HG03520 (cell line): ENCODE measurements at regions not wholly inside any gene's neighbourhood (a gene's known extent, or its start where the extent isn't known, plus 50 kb on each side); places are given as distances from the start of the nearest gene placed in this dataset.
A peak's percentile ranks its signal among the peaks of the same experiment; 100 is the strongest.
"Not testable (repeated sequence)": the region's sequence is repeated elsewhere in the genome, so short reads cannot be mapped to it uniquely, and the experiment has no call there.

Source experiments
- ATAC-seq: cut with Tn5 transposase; IDR thresholded peaks from one replicate; pipeline ENCODE4 v1.9.1; 2021; ENCODE audit warnings: mild to moderate bottlenecking, moderate library complexity; ENCODE audit not compliant: unreplicated experiment

- no peak for ATAC-seq
These were observed 175.8 kb upstream of the TCF4 start for GRCh38 chr18:55763805-55764204.

GRCh38 chr18:55763298-55763697 is 175.3 kb upstream of the TCF4 start:
- ATAC-seq = no peak

DNA sequence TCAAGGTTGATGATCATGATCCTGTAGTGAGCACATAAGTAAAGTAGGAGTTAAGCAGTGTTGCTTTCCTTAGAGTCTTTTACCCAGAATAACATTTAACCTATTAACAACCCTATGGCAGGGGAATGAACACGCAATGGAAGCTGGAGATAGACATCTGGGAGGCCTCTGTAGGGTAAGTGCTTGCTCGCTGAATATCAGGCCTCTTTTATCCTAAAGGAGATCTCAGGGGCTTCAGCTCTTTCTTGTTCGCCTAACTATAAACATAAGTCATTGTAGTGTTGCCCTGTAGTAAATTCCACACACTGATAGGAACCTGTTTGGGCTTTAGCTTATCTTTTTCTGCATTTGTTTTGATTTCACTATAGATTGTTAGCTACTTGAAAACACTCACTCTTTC is 174.4 kb upstream of the TCF4 start:
- no peak for ATAC-seq

- no peak for ATAC-seq
These were observed 165.8 kb upstream of the TCF4 start for GRCh38 chr18:55753643-55754263.

GRCh38 chr18:55751476-55751875 is 163.5 kb upstream of the TCF4 start:
- no peak for ATAC-seq

DNA sequence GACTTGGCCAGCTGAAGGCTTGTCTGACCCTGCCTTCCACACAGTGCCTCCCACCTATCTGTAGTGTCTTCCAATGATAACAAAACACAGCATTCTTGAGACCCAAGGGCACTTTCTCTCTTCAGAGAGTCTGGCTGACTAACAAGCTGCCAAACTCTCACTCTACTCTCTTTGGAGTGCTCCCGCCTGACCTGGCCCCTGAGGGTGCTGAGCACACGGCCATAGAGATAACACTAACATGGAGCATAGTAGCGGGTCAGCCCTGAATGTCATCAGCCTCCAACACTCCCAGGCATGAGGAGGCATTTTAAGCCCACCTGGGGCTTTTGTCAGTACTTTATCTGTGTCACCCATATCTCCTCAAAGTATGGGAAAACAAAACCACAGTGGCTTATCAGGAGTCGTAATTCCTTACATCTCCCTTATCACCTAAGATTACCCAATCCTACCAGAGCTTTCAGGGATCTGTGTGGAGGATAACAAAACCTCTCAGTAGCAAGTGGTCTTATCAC is 160.3 kb upstream of the TCF4 start:
- no peak for ATAC-seq

- no peak for ATAC-seq
These were observed 156.2 kb upstream of the TCF4 start for GRCh38 chr18:55744206-55744605.

DNA sequence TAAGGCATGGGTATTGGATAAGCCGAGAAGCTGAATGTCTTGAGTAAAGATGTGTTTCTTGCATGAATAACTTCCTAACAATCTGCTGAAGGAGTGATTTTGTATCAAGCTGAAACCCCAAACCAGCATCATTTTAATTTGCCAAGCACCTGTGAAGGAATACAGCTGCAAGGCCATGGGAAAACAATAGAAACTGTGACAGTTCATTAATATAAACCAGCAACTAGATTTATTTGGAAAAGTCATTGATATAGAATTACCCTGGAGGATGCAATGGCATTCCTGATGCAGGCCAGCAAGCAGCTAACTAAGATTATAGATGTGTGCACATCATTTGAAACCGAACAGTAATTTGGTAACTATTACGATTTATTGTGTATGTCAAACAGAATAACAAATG is 155.7 kb upstream of the TCF4 start:
- ATAC-seq = no peak

GRCh38 chr18:55743133-55743532 is 155.1 kb upstream of the TCF4 start:
- no peak for ATAC-seq

- no peak for ATAC-seq
These were observed 151.5 kb upstream of the TCF4 start for GRCh38 chr18:55739488-55739887.

DNA sequence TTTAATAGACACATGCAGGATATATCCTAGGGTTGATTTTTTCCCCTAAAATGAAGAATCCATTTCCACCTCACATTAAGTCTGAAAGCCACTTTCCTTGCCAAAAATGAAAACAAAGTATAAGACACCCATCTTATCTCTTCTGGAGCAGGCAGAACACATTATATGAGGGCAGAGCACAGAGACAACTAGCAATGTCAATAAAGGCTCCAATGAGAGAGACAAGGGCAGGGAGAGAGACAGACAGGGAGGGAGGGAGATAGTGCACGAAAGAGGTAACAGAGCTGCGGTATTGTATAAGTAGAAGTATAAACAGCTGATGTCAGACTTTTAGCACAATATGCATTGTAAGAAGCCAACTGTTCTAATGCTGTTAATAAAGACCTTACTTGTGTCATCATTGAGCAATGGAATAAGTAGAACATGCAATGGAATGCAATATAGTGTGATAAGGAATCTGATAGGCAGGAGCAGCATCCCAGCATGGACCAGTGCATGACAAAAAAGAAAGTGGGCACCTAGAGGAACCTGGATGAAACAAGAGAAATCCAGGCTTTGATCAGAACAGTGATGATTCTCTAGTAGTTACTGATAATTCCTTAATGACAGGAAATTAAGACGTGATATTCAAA is 150.6 kb upstream of the TCF4 start:
- ATAC-seq = no peak

DNA sequence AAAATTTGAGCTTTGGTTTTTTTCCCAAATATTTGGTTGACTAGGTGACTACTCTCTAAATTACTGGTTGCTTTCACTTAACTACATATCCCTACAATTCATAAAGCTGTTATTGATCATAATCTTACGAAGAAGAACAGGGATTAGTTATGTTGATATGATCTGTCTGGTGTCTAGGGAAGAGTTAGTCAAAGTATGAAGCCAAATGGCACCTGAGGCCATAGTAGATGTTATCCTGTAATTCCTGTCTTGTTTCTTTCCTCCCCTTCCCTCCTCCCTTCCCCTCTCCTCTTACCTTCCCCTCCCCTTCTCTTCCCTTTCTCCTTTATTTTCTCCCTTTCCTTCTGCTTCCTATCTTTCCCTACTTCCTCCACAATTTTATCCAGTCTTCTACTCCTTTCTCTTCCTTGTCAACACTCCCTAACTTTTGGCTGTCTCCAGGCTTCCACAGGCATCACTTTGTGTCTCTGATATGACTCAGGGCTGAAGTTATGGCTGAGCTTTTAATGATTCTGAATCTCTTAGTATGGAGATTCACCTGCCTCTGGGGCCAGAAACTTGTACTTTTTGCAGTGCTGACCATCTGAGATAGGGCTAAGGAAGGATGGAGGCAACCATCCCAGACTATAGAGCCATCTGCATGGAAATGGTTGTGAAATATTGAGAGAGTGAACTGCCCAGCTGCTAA is 149.9 kb upstream of the TCF4 start:
- no peak for ATAC-seq

GRCh38 chr18:55737266-55737665 is 149.3 kb upstream of the TCF4 start:
- ATAC-seq = no peak

GRCh38 chr18:55735969-55736368 is 148.0 kb upstream of the TCF4 start:
- no peak for ATAC-seq

DNA sequence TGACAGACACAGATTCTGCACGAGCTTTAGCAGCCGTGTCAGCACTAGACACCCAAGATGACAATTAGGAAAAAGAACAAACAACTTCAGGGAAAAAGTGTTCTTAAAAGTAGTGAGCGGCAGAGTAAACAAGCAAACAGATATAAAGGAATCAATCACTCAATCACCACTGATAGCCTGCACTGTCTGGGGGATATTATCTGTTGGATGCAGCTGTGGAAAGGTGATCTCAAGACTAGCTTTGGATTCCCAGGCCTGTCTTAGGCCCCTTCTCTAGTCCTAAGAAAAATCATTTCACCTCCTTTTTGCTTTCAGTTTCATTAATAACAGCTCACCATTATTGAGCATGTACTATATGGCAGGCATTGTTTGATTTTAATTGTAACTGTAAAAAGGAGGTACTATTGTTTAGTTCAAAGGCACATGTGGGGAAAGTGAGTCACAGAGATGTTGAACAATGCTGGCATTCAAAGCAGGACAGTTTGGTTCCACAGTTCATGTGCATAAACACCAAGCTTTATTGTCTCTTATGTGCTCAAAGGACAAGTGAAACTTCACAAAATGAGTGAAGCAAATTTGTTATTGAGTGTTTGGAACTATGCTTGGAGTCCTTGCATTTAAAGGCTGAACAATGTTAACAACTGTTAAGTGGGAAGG is 147.3 kb upstream of the TCF4 start:
- no peak for ATAC-seq

- ATAC-seq = no peak
These were observed 144.5 kb upstream of the TCF4 start for GRCh38 chr18:55732227-55733106.

DNA sequence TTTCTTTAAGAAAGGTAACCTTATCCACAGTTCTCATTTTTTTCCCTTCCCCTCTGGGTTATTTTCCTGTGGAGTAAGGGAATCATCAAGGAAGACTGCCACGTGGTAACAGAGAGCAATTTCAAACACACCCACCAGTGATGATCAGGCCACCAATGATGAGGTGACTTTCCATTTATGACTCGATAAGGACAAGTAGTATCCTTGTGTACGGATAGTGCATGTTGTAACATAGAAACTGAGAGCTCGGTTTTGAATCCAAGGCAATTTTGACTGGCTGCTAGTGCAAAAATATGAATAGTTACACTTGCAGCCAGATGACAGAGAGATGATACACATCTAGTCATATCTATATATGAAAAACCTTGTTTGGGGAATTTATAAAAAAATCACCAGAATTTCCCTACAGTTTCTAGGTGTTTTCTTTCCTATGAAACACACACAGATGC is 143.6 kb upstream of the TCF4 start:
- ATAC-seq = peak; percentile 58

- ATAC-seq = not testable (repeated sequence)
These were observed 133.0 kb upstream of the TCF4 start for GRCh38 chr18:55721006-55721405.

DNA sequence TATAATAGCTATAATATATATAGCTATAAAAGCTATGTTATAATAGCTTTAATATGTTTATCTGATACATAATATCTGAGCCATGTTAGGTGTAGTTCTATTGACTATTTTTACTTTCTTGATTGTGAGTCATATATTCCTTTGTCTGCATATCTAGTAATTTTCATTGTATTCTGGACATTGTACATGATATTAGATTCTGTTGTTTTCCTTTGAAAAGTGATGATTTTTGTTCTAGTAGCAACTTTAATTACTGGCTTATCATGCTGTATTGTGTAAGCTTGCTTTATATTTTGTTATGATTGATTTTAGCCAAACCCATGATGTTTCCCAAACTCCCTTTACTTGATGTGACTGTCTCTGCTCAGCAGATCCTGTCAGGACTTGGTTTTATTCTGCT is 125.7 kb upstream of the TCF4 start:
- ATAC-seq = no peak

DNA sequence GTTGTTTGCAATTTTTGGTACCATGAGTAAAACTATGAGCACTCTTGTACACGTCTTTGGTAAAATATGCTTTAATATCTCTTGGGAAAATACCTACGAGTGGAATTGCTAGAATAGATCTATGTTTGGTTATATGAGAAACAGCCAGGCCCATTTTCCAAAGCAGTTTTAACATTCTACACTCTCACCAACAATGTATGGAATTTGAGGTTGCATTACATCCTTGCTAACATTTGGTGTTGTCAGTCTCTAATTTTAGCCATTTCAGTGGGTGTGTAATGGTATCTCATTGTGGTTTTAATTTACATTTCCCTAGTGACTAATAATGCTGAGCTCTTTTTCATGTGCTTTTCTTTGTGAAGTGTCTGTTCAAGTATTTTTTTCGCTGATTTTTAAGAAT is 118.9 kb upstream of the TCF4 start:
- ATAC-seq = no peak
